ENCODE measurements at regions not wholly inside any gene's neighbourhood (a gene's known extent, or its start where the extent isn't known, plus 50 kb on each side); places are given as distances from the start of the nearest gene placed in this dataset.

DNA sequence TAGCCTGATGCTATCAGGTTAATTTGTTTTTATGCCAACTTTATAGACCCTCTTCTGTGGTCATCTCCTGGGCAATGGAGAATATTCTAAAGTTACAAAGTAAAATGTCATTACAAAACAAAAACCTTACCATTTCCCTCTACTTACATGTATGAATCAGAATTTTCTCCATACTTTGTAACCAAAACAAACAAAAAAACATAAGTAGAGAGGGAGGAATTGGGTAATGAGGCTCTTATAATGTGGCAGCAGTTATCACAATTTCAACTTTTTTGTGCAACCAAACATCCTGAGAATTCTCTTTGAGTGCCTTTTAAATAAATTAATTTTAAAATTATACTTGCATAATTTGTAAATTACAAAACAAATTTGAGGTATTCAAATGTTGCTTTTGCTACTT is 332.8 kb downstream of the TXNL1 start:
- DNase-seq: peak; percentile 43
- no peak overlapping the region for H4K8ac ChIP-seq (ENCODE audit: low read depth in 2 of 2, low read length in 2 of 2)
- H3K4me1 ChIP-seq (ENCODE audit: control insufficient read depth, insufficient read depth, low read length): no peaks in the 10 kb centered on the region; the same call in 1 of the 2 replicates
- no peak overlapping the region for H4K5ac ChIP-seq (ENCODE audit: low read depth, low read length)
- no peak overlapping the region for H3K23ac ChIP-seq (ENCODE audit: low read depth, low read length)
- H3K9me1 ChIP-seq (ENCODE audit: insufficient read depth, low read length): no peaks in the 10 kb centered on the region
- no peak overlapping the region for H3K18ac ChIP-seq (ENCODE audit: low read depth, low read length)
- no peak overlapping the region for H2BK120ac ChIP-seq (ENCODE audit: low read depth, low read length)
- no peak overlapping the region for H3K56ac ChIP-seq (ENCODE audit: extremely low read depth, insufficient read depth, low read length)
- H2AFZ ChIP-seq (replicated peaks; ENCODE audit: low read length, poor library complexity): no peak overlapping the region
- no peak overlapping the region for H3K4me3 ChIP-seq (ENCODE audit: insufficient read depth, low read depth, low read length)
- H3K4ac ChIP-seq (ENCODE audit: low read depth, low read length): no peak overlapping the region
- no peak overlapping the region for H3K4me2 ChIP-seq (ENCODE audit: low read depth, low read length)
- H2AK5ac ChIP-seq (ENCODE audit: low read depth, low read length): no peak overlapping the region
- no peak overlapping the region for H3K9ac ChIP-seq (ENCODE audit: low read depth, low read length)
- dilution Hi-C loops (cut with HindIII; ENCODE audit: low sequenced_read_pairs, unreplicated experiment): no loop called here
- no peaks in the 10 kb centered on the region for H3K36me3 ChIP-seq (ENCODE audit: control insufficient read depth, insufficient read depth, low read length)
- in situ Hi-C loops (cut with MboI; ENCODE audit: low sequenced_read_pairs): no loop called here
- H2BK5ac ChIP-seq (ENCODE audit: low read depth, low read length, poor library complexity, severe bottlenecking): no peak overlapping the region
- no peaks in the 10 kb centered on the region for H3K9me3 ChIP-seq (ENCODE audit: control insufficient read depth, insufficient read depth, low read length)
- H2BK15ac ChIP-seq (ENCODE audit: low read depth, low read length): no peak overlapping the region
- no peak overlapping the region for H2AK9ac ChIP-seq (replicated peaks; ENCODE audit: low read depth, low read length, poor library complexity)
- intact Hi-C loops (cut with micrococcal nuclease): no loop called here
- BruUV-seq (replicated peaks): no TSS peak
- no peak for ATAC-seq (ENCODE audit: low read depth)
- H4K91ac ChIP-seq (ENCODE audit: insufficient read depth, low read depth, low read length): no peak overlapping the region
- no peaks in the 10 kb centered on the region for H3K79me1 ChIP-seq (ENCODE audit: low read depth in 1 of 2, low read length in 2 of 2)
- POLR2A ChIA-PET (ENCODE audit: unreplicated experiment): no interaction called here
- no peak overlapping the region for H3K14ac ChIP-seq (replicated peaks; ENCODE audit: low read depth, low read length)
- CTCF ChIA-PET: no interaction called here
- TF ChIP-seq CEBPB (IDR thresholded peaks at IDR 0.05; ENCODE audit: low read depth, low read length): peak; percentile 61
- no peak for TF ChIP-seq RFX5 (IDR thresholded peaks at IDR 0.05; ENCODE audit: low read depth, low read length)
- H3K27ac ChIP-seq (ENCODE audit: insufficient read depth, low read length): no peak overlapping the region
- H4K20me1 ChIP-seq (ENCODE audit: insufficient read depth, low read length): no peaks in the 10 kb centered on the region
- no peak overlapping the region for H2BK20ac ChIP-seq (ENCODE audit: low read depth, low read length)
- H3K27me3 ChIP-seq (ENCODE audit: control insufficient read depth, insufficient read depth, low read length): no peaks in the 10 kb centered on the region

Measured in IMR-90 (cell line).